ENCODE measurements at regions not wholly inside any gene's neighbourhood (a gene's known extent, or its start where the extent isn't known, plus 50 kb on each side); places are given as distances from the start of the nearest gene placed in this dataset.

DNA sequence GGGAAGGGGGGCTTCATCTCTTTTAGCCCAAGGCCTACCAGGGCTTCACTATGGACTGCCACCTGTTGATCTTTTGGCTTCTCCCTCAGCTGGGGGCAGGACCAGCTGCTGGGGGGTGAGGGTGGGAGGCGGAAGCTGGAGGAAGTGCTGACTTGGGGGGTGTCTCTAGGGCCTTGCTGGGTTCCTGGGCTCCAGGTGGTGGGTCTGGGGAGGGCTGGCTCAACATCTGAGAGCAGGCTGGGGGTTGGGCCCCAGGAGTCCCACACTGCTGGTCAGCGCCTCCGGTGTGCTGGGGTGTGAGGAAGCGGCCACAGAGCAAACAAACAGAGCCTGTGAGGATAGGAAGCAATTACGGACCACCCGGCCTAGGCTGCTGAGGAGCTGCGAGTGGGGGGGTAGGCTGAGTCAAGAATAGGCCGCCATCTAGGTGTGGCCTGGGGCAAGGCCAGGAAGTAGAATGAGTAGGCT is 85.7 kb downstream of the EFNB1 start:
- DNase-seq, result no peak
- Histone ChIP-seq H3K36me3 (no peaks in the 10 kb centered on the region), H3K9me3 (no peaks in the 10 kb centered on the region), H3K4me3 (no peak overlapping the region), H3K27me3 (no peaks in the 10 kb centered on the region)

- no peaks in the 10 kb centered on the region for H3K9me3 ChIP-seq
- H3K27me3 ChIP-seq, result no peaks in the 10 kb centered on the region
- no peak for DNase-seq
- no peak overlapping the region for H3K4me3 ChIP-seq
- H3K36me3 ChIP-seq, result no peaks in the 10 kb centered on the region
Measured at GRCh38 chrX:68913249-68913547, 84.4 kb downstream of the EFNB1 start.

DNA sequence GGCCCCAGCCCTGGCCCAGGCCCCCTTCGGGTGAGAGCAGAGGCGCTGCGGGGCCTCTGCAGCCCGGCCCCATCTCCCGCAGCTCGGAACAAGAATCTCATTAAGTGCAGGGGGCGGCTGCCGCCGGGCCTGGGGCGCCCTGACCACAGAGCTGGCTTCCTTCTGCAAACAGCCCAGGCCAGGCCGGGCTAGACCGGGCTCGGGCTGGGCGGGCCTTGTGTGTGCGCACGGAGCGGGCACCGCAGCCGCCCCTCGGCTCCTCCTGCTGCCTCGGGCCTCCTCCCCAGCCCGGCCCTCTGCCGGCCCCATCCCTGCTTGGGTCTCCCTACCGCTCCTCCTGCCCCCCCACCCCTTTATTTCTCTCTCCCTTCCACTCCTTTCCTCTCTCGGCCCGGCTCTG is 83.3 kb downstream of the EFNB1 start:
- Histone ChIP-seq H3K36me3 (no peaks in the 10 kb centered on the region), H3K9me3 (no peaks in the 10 kb centered on the region), H3K4me3 (no peak overlapping the region), H3K27me3 (no peaks in the 10 kb centered on the region)
- DNase-seq, result no peak

DNA sequence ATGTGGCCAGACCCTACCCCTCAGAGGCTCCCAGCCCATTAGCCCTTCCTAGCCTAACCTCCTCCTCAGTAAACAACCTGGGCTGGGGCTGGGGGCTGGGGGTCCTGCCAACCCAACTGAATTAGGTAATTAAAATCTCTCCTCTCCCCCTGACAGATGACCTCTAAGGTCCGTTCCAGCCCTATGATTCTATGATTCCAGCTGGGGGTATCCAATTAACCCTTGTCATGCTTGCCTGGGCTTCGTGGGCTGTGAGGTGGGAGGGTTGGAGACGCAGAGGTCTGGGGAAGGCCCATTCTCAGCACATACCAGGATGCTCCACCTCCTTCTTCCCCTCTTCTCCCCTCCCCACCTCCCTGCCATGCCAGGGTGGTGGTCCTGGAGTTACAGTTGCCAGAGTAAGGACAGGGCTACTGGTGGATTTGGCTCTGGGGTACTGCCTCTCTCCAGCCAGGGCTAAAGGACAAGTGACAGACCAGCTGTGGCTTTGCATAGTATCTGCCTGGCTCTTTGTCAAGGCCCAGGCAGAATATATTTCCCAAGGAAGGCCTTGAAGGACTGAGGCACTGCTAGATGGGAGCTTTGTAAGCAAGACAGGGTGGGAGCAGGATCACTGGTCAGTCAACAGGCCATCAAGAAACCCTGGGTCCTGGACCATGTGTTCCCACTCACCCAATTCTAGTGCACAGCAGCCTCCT is 82.1 kb downstream of the EFNB1 start:
- DNase-seq, result no peak
- Histone ChIP-seq H3K36me3 (no peaks in the 10 kb centered on the region), H3K27me3 (no peaks in the 10 kb centered on the region), H3K9me3 (no peaks in the 10 kb centered on the region), H3K4me3 (no peak overlapping the region)

- no peak overlapping the region for H3K4me3 ChIP-seq
- no peak for DNase-seq
- no peaks in the 10 kb centered on the region for H3K27me3 ChIP-seq
Measured at GRCh38 chrX:68909945-68910344, 81.1 kb downstream of the EFNB1 start.

DNA sequence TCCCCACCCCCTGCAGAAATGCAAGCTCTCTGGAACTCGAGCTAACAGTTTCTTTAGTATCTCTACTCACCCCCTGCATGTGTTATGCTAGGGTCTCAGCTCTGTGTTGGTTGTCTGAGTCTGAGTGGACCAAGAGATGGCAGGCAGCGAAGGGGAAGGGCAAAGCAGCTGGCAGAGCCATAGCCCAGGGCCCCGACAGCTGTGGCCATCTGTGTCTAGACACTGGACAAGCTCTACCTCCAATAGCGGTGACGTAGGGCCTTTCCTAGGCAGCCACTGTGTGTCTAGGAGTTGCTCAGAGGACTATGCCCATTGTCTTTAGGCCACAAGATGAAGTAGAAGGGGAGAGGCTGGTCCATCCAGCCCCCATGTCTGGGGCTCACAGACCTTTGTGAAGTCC is 79.2 kb downstream of the EFNB1 start:
- Histone ChIP-seq H3K36me3 (no peaks in the 10 kb centered on the region), H3K9me3 (no peaks in the 10 kb centered on the region), H3K27me3 (no peaks in the 10 kb centered on the region), H3K4me3 (no peak overlapping the region)
- no peak for DNase-seq

More at GRCh38 chrX:68909945-68910344, 81.1 kb downstream of the EFNB1 start:
- H3K9me3 ChIP-seq, result no peaks in the 10 kb centered on the region
- H3K36me3 ChIP-seq, result no peaks in the 10 kb centered on the region

DNA sequence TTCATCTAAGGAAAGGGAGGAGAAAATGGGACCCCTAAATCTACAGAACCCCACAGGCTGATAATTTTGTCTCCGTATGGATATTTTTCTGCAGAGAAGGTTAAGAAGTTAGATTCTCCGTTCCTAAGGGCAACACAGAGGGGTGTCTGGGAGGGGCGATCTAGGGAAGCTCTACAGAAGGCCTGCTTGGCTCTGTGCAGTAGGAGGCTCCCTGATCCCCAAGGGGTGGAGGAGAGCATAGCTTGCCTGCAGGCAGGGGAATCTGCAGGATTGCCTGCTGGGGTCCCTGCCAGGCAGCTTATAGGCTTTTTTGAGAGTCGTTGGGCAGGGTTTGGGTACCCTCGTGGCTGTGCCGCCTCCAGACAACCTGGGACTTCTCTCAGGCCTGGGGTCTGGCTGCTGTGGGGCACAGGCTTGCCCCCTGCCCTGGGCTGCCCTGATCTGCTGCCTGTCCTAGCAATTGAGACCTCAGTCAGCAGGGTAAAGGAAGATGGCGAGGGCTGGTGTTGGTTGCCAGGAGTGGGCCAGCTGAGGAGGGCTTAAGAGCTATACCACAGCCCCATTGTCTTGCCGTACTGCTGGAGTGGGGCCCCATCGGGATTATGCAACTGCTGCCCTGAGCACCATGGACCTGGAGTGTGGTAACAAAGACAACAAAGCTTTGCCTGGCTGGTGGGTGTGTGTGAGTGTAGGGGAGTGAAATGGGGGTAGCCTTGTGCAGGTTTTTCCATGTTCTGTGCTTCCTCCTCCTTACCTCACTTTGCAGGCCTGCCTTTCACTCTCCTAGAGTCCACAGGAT is 74.1 kb downstream of the EFNB1 start:
- H3K9me3 ChIP-seq, result no peaks in the 10 kb centered on the region

DNA sequence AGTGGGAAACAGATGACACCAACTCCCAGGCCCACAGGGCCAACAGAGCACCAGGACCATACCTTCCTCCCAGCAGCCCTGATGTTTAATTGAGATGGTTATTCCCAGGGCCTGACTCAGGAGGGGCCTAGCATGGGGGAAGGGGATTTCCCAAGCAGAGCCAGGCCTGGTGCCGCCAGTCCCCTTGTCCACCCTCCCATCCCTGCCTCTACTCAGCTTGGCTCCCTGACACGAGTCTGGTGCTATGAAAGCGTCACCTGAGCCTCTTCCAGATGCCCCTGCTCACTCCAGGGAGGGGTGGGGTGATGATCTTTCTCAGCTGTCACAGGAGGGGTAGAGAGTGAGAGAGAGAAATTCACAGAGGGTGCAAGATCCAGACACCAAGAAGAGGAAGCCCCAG is 72.7 kb downstream of the EFNB1 start:
- H3K36me3 ChIP-seq, result no peaks in the 10 kb centered on the region
- H3K9me3 ChIP-seq, result no peaks in the 10 kb centered on the region
- no peak overlapping the region for H3K4me3 ChIP-seq
- DNase-seq, result no peak
- no peaks in the 10 kb centered on the region for H3K27me3 ChIP-seq

More for the DNA sequence above, 74.1 kb downstream of the EFNB1 start:
- Histone ChIP-seq H3K4me3 (no peak overlapping the region), H3K36me3 (no peaks in the 10 kb centered on the region), H3K27me3 (no peaks in the 10 kb centered on the region)
- no peak for DNase-seq

GRCh38 chrX:68898598-68898997 is 69.8 kb downstream of the EFNB1 start:
- Histone ChIP-seq H3K36me3 (no peaks in the 10 kb centered on the region), H3K4me3 (no peak overlapping the region), H3K9me3 (no peaks in the 10 kb centered on the region), H3K27me3 (no peaks in the 10 kb centered on the region)
- no peak for DNase-seq

- no peaks in the 10 kb centered on the region for H3K36me3 ChIP-seq
- no peak for DNase-seq
- H3K9me3 ChIP-seq, result no peaks in the 10 kb centered on the region
- H3K4me3 ChIP-seq, result no peak overlapping the region
- no peaks in the 10 kb centered on the region for H3K27me3 ChIP-seq
Measured at GRCh38 chrX:68897118-68897945, 68.5 kb downstream of the EFNB1 start.

DNA sequence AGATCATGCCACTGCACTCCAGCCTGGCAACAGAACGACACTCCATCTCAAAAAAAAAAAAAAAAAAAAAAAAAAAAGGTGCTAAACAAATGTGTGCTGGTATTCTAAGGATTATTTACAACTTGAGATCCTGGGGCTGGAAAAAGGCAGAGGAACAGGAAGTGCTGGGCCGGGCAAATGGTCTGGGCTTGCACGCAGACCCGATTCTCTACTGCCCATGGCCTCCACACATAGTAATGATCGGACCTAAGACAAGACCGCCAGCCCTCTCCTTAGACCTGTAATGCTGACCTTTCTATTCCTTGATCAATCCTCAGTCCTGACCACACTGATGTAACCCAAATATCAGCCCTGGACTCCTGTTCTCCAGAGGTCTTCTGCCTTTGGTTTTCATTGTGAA is 67.8 kb downstream of the EFNB1 start:
- Histone ChIP-seq H3K4me3 (no peak overlapping the region), H3K9me3 (no peaks in the 10 kb centered on the region), H3K36me3 (no peaks in the 10 kb centered on the region), H3K27me3 (no peaks in the 10 kb centered on the region)
- DNase-seq, result no peak

DNA sequence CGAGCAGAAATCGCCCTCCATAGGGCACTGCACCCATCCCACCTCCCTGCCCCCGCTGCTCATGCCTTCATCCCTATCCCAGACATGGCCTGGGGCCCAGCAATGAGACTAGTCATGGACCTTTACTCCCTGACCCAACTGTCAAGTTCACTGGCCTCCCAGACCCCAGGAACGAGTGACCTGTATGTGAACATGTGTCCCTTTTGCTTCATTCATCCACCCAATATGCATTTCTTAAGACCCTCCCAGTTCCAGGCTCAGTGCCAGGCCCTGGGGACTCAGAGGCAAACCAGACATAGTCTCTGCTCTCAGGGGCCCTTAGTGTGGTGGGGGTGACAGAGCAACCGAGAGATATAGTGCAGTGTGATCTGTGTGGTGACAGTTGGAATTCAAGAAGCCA is 67.0 kb downstream of the EFNB1 start:
- Histone ChIP-seq H3K4me3 (no peak overlapping the region), H3K9me3 (no peaks in the 10 kb centered on the region), H3K27me3 (no peaks in the 10 kb centered on the region), H3K36me3 (no peaks in the 10 kb centered on the region)
- no peak for DNase-seq

DNA sequence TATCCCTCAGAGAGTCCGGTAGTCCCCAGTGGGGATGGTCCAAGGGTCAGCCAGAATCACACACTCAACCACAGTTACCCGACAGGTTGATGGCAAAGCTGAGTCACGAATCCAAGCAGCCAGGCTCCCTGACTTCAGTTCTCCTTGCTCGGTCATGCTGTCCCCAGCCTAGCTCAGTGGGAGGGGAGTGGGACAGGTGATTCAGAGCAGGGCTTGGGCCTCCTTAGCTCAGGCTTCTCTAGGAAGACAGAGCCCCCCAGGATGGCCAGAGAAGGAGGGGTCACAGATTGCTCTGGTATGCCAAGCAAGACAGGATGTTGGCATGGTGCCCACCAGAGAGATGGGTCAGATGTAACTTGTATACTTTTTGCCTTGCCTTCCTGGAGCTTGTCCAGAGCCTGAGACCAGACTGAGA is 66.5 kb downstream of the EFNB1 start:
- no peak overlapping the region for H3K4me3 ChIP-seq
- H3K9me3 ChIP-seq, result no peaks in the 10 kb centered on the region
- peak; percentile 55 for DNase-seq
- no peaks in the 10 kb centered on the region for H3K36me3 ChIP-seq
- no peaks in the 10 kb centered on the region for H3K27me3 ChIP-seq

DNA sequence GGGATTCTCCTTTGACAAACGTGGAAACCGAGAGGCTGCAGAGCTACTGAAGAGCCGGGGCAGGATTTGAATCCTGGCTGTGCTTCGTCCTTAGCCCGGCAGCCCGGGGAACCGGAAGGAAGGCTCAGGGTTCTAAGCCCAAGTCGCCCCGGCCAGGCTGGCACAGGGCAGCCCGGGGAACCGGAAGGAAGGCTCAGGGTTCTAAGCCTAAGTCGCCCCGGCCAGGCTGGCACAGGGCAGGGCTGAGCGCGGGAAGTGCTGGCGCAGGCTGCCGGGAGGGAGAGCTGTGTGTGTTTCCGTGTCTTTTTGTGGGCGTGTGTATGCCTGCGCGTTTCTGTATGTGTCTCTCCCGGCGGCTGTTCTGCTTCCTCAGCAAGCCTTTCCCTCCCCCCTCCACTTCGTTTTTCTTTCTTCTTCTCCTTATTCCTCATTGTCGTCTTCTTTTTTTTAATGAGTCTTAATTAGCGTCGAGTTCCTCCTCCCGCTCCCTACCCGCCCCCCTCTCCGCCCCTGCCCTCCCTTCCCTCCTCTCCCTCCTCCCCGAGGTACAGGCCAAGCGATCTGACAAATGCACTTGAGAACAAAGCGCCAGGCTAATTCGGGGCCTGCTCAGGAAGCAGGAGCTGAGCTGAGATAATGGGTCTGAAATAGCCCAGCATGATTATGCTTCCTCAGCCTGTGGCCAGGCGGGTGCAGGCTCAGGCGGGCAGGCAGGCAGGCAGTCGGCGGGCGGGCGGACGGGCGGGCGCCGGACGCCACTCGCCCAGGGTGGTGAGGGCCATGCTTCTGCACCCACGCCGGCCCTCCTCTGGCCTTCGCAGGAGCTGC is 65.9 kb downstream of the EFNB1 start:
- Histone ChIP-seq H3K36me3 (no peaks in the 10 kb centered on the region), H3K4me3 (no peak overlapping the region), H3K27me3 (no peaks in the 10 kb centered on the region), H3K9me3 (no peaks in the 10 kb centered on the region)
- peak; percentile 43 for DNase-seq

DNA sequence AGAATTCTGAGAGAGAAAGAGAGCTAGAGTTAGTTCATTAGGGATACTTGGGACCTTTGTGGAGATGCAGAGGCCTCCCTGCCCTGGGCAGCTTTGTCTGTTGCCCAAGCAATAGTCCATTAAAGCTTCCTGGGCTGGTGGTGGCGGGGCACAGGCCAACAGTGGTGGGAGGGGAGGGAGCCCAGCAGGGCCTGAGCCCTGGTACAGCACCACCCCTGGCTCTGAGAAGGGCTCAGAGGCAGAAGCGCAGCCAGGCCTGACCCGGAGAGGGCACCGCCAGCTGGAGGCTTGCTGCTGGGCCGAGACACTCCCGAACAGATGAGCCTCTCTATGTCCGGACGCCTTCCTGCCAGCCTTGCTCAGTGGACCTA is 65.3 kb downstream of the EFNB1 start:
- H3K36me3 ChIP-seq, result no peaks in the 10 kb centered on the region
- H3K27me3 ChIP-seq, result no peaks in the 10 kb centered on the region
- H3K4me3 ChIP-seq, result no peak overlapping the region
- H3K9me3 ChIP-seq, result no peaks in the 10 kb centered on the region
- peak; percentile 10 for DNase-seq

DNA sequence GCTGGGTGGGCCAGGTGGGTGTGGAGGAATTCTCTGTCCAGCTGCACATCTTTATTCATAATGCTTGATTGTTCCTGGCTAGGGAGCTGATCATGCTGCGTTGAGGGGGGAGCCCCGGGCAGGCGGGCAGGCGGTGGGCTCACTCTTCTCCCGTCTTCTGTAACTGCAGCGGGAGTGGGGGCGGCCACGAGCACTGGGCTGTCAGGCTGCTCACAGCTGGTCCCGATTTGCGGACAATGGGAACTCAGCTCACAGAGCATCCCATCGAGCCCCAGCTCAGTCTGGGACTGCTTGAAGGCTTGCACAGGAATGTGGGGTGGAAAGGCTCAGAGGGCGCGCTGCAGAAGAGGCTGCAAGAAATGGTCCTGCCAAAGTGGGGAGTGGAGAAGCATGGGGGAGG is 63.8 kb downstream of the EFNB1 start:
- Histone ChIP-seq H3K36me3 (no peaks in the 10 kb centered on the region), H3K9me3 (no peaks in the 10 kb centered on the region), H3K4me3 (no peak overlapping the region), H3K27me3 (no peaks in the 10 kb centered on the region)
- no peak for DNase-seq

DNA sequence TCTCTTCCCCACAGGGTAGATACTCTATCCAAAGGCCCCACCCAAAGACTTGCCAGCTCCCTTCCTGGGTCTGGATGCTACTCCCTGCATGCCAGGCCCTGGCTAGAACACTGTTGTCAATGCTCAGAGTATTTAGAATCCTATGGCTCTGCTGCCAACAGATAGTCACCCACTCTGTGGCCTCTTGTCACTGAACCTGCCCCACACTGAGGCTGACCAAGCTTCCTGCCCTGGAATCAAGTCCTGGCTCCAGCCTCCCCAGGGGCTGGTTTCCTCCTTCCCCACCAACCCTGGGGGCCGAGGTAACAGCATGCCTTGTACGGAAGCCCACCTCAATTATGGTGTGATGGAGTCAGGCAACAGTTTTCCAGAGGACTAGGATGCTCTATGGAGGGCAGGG is 63.3 kb downstream of the EFNB1 start:
- Histone ChIP-seq H3K9me3 (no peaks in the 10 kb centered on the region), H3K27me3 (no peaks in the 10 kb centered on the region), H3K36me3 (no peaks in the 10 kb centered on the region), H3K4me3 (no peak overlapping the region)
- no peak for DNase-seq

Data from MG63 (cell line).